ENCODE measurements at regions not wholly inside any gene's neighbourhood (a gene's known extent, or its start where the extent isn't known, plus 50 kb on each side); places are given as distances from the start of the nearest gene placed in this dataset.
"Not testable (repeated sequence)": the region's sequence is repeated elsewhere in the genome, so short reads cannot be mapped to it uniquely, and the experiment has no call there.

DNA sequence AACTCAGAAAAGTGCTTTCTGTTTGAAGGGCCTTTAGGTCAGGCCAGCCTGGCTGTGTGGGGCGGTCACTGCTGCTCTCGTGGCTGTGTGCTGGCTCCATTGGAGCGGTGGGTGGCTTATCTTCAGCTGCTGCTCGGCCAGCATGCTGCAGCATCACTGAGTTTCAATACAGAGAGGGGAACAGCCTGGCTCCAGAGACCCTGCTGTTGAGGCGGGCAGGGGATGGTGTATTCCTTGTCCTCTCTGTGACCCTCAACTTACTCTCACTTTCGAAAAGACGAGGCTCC, 248.5 kb upstream of the ONECUT1 start:
- DNase-seq (ENCODE audit: low read depth in 3 of 3, low spot score in 2 of 3) = no peak

DNA sequence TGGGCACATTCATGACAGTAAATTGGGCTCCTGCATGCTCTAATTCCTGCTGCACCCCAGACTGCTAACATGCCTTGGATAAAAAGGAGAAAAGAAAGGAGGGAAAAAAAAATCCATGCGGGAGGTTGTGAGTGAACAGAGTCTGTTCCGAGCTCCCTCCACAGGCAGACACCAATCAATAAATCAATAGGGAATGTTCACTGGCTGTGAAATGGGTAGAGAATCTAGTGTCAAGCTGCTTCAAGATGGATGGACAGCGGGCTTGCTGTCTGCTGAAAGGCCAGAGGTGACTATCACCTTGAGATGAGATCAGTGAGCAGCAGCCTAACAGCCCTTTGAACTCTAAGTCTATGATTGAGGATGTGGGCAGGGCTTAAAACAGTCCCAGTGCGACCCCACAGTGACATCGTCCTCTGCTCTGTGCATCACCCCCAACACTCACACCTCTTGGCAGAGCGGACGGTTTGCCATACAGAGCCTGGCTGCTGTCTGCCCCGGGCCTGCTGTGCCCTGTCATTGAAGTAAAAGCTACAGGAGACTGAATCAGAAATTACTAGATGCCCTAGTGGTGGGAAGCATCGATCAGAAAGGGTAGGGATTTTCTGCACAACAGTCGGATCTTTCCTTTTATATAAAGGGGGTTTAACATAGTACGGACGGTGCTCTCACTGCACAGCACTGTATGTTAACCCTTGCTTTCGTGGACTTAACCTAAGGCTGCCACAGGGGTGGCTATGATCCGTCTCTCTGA, 247.9 kb upstream of the ONECUT1 start:
- no peak for DNase-seq (ENCODE audit: low read depth in 3 of 3, low spot score in 2 of 3)

DNA sequence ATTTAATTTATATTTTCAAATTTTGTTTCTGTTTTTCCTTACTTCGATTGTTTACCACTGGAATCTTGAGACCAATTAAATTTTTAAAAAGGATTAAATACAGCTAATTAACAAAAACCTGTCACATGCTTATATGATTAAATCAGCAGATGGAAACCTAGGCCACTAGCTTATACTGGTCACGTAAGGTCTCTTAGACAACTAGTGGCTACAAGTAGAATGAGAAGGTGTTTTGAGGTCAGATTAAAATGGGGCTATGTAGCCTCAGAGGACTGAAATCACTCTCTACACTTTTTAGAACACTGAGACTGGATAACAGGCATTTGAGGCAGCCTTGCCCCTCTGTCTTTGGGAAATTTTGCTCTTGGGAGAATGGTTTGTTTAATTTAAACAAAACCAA, 246.5 kb upstream of the ONECUT1 start:
- no peak for DNase-seq (ENCODE audit: low read depth in 3 of 3, low spot score in 2 of 3)

DNA sequence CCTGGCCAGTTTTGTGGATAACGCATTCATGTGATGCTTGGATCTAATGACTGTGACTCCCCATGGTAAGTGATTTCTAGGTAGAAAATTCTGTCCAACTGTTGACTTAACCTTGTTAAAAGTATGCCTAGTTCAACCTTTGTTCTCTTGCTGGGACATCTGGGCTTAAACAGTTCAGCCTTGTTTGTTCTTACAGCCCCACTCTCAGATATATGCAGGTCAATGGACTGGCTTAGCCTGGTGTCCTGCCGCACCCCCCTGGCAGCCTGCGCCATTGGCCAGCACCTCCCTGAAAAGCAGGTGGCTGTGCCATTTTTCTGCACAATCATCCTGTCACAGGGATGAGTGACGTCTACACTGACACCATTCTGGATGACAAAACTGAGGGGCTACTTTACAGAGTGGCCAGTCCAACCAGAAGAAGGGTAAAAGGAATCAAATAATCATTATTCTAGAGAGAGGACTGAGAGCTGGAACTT, 244.7 kb upstream of the ONECUT1 start:
- DNase-seq (ENCODE audit: low read depth in 3 of 3, low spot score in 2 of 3) = no peak

DNA sequence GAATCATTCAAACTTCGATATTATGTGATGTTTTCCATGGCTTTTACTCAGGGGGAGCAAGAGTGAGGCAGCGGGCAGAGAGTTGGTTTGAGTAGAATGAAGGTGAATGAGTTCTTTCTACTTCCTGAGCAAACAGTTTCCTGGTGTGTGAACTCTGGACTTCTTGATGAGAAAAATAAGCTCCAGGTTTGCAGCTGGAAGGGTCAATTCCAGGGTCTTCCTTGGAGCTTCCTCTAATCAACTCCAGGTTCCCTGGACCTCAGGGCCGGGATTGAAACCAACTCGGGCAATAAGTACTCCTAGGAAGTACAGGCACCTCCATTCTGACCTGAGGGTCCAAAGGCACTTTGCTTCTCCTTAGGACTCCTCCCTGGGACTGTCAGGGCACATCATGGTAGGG, 243.6 kb upstream of the ONECUT1 start:
- no peak for DNase-seq (ENCODE audit: low read depth in 3 of 3, low spot score in 2 of 3)

DNA sequence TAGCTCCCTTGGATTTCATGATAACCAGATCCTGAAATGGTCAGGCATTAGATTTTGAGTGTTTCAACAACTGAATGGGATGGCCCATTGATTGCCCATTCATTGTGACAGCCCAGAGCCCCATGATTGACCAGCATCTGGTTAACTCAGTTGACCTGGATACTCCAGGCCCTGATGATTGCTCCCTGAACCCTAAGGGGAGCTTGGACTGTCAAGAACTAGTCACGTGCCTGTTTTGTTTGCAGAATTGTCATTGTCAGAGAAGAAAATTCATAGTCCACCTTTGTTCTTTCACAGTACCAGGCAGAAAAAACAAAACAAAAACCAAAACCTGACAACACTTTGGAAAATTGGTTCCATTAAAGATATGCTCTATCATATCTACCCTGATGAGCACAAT, 241.3 kb upstream of the ONECUT1 start:
- DNase-seq (ENCODE audit: low read depth in 3 of 3, low spot score in 2 of 3) = no peak

DNA sequence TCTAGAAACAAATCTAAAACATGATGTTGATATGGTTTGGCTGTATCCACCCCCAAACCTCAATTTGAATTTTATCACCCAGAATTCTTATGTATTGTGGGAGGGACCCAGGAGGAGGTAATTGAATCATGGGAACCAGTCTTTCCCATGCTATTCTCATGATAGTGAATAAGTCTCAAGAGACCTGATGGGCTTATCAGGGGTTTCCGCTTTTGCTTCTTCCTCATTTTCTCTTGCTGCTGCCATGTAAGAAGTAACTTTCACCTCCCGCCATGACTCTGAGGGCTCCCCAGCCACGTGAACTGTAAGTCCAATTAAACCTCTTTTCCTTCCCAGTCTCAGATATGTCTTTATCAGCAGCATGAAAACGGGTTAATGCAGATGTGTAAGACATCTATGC, 232.7 kb upstream of the ONECUT1 start:
- no peak for DNase-seq (ENCODE audit: low read depth in 3 of 3, low spot score in 2 of 3)

DNA sequence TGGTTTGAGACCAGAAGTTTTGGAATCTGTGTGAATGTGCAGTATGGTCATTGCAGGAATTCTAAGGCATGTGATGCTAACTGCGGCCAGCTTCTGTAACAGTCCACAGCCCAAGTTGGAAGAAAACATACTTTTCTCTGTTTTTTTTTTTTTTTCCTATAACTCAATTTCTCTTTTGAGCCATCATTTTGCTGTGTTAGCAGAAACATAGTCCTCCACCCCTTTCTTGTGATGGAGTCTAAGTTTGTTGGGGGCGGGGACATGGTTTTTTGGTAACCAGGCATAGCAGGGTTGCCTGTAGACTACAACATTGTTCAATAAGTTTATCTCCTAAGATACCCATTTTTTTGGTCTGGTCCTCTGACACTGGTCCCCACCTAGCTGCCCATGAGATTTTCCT, 223.2 kb upstream of the ONECUT1 start:
- no peak for DNase-seq (ENCODE audit: low read depth in 3 of 3, low spot score in 2 of 3)

DNA sequence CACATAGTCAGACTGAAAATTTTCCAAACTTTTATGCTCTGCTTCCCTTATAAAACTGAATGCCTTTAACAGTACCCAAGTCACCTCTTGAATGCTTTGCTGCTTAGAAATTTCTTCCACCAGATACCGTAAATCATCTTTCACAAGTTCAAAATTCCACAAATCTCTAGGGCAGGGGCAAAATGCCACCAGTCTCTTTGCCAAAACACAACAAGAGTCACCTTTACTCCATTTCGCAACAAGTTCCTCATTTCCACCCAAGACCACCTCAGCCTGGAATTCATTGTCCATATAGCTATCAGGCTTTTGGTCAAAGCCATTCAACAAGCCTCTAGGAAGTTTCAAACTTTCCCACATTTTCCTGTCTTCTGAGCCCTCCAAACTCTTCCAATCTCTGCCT, 221.6 kb upstream of the ONECUT1 start:
- DNase-seq (ENCODE audit: low read depth in 3 of 3, low spot score in 2 of 3) = not testable (repeated sequence)

DNA sequence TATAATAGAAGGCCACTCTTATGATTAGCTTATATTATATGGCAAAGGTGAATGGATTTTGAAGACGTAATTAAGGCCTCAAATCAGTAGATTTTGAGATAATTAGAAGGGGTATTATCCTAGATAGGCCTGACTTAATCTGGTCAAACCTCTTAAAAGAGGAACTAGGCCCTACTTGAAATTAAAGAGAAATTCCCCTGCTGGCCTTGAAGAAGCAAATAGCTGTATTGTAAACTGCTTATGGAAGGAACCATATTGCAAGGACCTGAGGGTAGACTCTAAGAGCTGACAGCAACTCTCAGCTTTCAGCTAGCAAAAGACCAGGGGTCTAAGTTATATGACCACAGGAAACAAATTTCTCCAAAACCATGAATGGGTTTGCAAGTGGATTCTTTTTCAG, 219.0 kb upstream of the ONECUT1 start:
- no peak for DNase-seq (ENCODE audit: low read depth in 3 of 3, low spot score in 2 of 3)

DNA sequence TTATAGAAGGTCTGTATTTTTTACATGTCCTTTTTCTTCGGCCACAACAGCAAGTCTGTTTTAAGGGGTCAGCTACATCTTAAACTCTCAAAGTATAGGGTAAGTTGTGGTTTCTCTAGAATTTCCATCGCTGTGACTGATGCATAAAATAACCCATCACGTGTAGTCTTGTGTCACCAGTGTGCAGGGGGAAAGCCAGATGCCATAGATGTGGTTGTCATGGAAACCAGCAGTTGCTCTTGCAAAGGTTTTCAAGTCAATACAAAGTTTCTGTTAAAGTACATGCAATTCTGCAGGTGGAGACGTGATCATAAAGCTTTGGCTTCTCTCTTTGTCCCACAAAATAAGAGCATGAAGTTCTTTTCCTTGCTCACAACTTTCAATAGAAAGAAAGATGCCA, 210.3 kb upstream of the ONECUT1 start:
- DNase-seq (ENCODE audit: low read depth in 3 of 3, low spot score in 2 of 3) = no peak

DNA sequence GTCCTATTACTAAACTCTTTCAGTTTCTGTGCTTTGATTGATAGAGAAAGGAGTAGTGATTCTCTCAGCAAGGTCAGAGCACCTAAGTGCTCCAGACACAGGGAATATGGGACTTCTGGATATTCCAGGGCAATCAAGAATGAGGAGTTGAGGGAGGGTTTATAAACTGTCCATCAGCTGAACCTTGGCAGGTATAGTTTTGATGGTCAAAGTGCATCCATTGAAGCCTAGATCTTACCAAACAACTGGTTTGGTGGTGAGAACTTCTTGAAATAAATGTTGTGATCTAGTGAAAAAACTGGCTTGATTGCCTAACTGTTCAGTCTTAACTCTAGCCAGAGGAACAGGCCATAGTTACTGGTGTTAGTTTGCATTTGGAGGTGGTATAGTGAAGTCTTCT, 207.0 kb upstream of the ONECUT1 start:
- DNase-seq (ENCODE audit: low read depth in 3 of 3, low spot score in 2 of 3) = no peak

DNA sequence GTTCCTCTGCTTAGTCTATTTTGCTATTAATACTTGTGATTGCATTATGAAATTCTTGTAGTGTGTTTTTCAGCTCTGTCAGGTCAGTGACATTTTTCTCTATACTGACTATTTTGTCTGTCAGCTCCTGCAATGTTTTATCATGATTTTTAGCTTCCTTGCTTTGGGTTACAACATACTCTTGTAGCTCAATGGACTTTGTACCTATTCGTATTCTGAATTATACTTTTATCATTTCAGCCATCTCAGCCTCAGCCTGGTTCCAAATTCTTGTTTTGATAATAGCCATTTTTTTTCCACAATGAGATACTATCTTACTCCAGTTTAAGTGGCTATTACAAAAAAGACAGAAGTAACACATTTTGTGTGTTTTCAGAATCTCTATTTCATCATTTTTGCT, 204.2 kb upstream of the ONECUT1 start:
- no peak for DNase-seq (ENCODE audit: low read depth in 3 of 3, low spot score in 2 of 3)

DNA sequence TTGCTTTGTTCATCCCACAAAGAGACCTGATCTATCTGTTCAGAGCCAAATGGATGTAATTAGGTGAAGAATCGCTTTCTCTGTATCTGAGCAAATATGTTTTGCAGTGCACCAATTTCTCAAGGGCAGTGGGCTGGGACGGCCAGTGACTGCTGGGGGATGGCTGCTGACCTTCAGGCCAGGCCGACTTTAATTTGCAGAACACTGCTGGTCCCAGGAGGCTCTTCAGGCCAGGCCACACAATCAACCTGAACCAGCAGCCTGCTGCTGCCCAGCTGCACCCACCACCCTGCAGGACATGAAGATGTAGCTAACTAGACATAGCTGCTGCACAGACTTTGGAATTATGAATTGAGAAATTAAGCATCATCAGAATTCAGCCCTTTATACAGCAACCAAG, 194.4 kb upstream of the ONECUT1 start:
- DNase-seq (ENCODE audit: low read depth in 3 of 3, low spot score in 2 of 3) = no peak

DNA sequence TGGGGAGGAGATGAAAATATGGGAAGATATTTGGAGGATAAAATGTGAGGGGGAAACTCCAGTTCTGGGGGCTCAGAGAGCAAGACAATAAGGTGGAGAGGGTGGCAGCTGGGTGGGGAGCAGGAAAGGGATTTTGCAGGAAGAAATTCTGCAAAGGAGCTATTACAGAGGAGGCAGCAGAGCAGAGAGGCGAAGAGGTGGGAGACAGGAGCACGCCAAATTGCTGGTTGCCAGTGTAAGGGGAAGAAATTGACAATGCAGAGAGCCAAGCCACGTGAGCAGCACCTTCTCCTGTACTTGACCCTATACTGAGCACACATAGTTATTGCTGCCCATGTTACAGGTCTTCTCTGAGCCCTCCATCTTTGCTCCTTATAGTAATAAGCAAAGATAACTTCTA, 190.3 kb upstream of the ONECUT1 start:
- no peak for DNase-seq (ENCODE audit: low read depth in 3 of 3, low spot score in 2 of 3)

DNA sequence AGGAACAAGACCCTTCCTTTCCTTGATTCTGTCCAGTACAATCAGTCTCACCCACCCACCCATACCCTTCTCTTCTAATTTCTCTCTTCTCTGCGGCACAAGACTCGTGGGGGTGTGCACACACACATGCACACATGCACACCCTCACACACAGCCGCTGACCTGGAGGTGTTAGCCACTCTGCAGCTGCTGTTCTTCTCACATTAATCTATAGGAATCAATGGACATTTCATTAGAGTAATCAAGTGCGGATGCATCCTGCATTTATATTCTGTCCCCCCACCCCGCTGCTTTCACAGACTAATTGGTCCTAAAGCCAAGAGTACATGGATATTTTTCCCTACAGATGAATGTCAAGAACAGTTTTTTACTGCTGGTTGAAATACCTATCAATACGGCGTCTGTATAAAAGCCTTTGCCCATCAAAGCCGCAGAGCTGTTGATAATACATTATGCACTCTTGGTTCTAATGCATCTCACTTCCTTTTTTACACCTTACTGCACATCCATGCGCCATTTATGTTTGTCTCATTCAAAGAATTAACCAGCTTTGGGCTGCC, 186.5 kb upstream of the ONECUT1 start:
- DNase-seq (ENCODE audit: low read depth in 3 of 3, low spot score in 2 of 3) = no peak

DNA sequence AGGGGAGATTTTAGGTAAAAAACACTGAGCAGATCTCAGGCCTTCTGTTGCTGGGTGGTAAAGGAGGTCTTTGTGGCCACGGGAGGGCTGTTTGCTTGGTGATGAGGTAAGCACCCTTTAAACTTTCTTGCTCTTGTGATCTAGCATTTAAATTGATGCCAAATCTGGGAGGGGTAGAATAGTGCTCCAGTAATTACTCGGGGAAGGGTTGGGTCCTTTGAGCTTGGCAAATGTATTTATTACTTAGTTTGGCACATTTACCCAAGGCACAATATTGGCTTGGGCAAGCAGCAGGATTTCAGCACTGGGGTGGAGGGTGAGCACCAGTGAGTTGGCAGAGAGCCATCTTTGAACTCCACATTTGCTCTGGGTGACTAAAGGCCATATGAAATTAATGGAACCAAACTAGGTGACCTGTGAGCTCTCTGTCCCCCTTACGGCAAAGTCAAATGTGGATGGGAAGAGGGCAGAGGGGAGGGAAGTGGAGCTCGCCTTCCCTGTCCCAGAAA, 185.9 kb upstream of the ONECUT1 start:
- no peak for DNase-seq (ENCODE audit: low read depth in 3 of 3, low spot score in 2 of 3)

DNA sequence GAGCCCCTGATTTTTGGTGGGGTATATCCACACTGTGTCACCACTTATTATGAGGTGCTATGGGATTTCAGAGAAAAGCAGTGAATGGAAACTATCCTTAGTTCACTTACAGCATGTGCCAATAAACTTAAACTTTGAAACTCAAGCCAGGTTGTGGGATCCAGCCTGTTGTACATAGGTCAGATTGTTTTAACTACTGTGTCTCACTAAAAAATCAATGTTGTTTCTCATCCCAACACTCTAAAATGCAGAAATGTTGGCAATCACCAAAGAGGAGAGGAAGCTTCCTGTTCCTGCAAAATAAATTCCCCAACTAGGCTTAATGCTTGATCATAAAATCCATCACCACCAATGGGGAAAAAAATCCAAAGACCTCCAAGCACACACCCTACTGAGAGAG, 173.7 kb upstream of the ONECUT1 start:
- no peak for DNase-seq (ENCODE audit: low read depth in 3 of 3, low spot score in 2 of 3)

DNA sequence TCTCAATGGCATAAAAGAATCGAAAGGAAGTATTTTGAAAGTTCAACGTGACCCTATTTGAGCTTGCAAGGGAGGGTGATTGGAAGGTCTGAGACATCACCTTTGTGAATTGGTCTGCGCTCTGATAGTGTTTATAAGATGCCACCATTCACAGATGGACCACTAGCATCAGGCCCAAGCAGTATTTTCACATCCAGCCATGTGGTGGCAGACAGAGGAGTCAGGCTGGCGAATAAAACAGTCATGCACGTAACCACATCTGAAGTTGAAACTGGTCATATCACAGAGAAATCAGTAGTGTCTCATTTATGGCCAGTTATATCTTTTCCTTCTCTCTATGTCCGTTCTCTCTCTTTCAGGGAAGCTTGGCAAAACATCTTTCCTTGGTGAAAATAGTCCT, 170.1 kb upstream of the ONECUT1 start:
- no peak for DNase-seq (ENCODE audit: low read depth in 3 of 3, low spot score in 2 of 3)

DNA sequence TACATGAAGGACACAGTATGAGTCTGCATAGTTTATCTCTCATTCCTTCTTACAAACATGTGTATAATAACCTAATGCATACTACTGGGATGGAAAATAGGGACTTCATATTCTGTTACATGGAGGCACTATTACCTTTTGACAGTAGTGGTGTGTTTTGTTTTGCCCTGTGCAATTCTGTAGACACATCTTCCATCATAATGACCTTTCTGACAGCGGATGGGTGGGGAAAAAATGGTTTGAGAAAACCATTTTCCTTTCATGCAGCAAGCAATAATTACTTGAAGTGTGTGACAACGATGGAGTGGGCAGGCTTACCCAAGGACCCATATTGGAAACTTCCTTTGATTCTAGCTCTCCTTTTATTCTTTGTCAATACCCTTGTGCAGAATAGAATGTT, 153.6 kb upstream of the ONECUT1 start:
- no peak for DNase-seq (ENCODE audit: low read depth in 3 of 3, low spot score in 2 of 3)

DNA sequence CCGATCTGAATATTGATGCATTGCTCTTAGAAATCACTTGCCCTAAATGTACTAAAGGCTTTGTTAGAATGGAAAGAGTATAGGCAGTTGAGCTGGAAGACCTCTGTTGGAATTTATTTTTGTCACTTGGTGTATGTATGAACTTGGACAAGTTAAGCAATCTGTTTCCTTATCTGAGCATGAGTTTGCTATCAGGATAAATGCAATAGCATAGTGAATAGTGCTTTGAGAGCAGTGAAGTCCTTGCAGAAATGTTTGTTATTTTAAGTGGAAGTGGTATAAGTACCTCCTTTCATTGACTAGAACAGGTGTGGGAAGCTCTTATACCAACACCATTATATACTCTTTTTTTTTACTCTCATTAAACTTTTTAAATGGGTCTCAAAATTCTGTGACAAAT, 146.4 kb upstream of the ONECUT1 start:
- DNase-seq (ENCODE audit: low read depth in 3 of 3, low spot score in 2 of 3) = no peak

DNA sequence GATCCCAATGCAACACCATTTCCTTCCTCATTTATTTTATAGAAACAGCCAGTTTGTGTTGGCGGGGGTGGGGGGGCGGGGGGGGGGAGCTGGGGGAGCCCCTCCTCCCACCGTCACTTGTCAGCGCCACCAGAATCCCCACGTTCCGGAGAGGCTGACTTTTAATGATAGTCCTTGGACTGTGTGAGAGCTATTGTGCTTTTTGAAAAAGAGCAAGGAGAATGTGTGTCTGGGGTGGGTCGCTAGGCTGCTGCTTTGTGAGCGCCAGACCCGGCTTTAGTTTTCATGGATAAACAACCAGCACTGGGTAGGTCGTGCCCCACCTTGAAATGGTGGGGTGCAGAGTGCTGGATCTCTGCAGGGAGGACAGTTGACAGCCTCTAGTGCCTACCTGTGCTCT, 135.0 kb upstream of the ONECUT1 start:
- DNase-seq (ENCODE audit: low read depth in 3 of 3, low spot score in 2 of 3) = no peak

DNA sequence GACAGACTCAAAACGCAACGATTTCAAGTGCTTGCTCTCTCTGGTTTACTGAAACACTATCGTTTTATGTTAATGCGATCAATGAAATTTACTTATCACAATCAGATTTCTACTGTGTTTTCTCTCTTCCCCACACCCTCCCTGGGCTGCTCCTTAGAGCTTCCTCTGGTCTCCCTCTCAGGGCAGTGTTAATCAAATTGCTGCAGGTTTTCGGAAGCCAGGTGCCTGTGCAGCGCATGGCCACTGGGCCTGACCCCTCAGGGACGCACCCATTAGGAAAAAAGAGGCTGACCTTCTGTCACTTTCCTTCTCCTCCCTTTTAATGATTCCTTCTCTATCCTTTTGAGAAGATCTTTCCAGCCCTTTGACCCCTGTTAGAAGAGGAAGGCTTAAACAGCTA, 134.5 kb upstream of the ONECUT1 start:
- DNase-seq (ENCODE audit: low read depth in 3 of 3, low spot score in 2 of 3) = no peak

All from right renal cortex interstitium (tissue), 3 donors.